ENCODE measurements at regions not wholly inside any gene's neighbourhood (a gene's known extent, or its start where the extent isn't known, plus 50 kb on each side); places are given as distances from the start of the nearest gene placed in this dataset.

GRCh38 chr12:73262788-73263381, 990.7 kb downstream of the TRHDE start:
- TF ChIP-seq, protein P1, sequence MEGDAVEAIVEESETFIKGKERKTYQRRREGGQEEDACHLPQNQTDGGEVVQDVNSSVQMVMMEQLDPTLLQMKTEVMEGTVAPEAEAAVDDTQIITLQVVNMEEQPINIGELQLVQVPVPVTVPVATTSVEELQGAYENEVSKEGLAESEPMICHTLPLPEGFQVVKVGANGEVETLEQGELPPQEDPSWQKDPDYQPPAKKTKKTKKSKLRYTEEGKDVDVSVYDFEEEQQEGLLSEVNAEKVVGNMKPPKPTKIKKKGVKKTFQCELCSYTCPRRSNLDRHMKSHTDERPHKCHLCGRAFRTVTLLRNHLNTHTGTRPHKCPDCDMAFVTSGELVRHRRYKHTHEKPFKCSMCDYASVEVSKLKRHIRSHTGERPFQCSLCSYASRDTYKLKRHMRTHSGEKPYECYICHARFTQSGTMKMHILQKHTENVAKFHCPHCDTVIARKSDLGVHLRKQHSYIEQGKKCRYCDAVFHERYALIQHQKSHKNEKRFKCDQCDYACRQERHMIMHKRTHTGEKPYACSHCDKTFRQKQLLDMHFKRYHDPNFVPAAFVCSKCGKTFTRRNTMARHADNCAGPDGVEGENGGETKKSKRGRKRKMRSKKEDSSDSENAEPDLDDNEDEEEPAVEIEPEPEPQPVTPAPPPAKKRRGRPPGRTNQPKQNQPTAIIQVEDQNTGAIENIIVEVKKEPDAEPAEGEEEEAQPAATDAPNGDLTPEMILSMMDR (IDR thresholded peaks at IDR 0.05): no peak
- TF ChIP-seq POLR2A (IDR thresholded peaks at IDR 0.05): no peak
- no peak for TF ChIP-seq EP300 (IDR thresholded peaks at IDR 0.05)

All from tibial nerve (tissue), 4 donors.